Parathyroid adenoma (tissue), 2 donors: ENCODE measurements at regions not wholly inside any gene's neighbourhood (a gene's known extent, or its start where the extent isn't known, plus 50 kb on each side); places are given as distances from the start of the nearest gene placed in this dataset.
"Not testable (repeated sequence)": the region's sequence is repeated elsewhere in the genome, so short reads cannot be mapped to it uniquely, and the experiment has no call there.

Source experiments
- H2AFZ ChIP-seq: fragments of 300-600 bp; sonication (generic); one replicate; pipeline ENCODE4 v1.7.0; 2017; ENCODE audit warnings: antibody characterized with exemption, mild to moderate bottlenecking
- H3K27ac ChIP-seq: fragments of 300-600 bp; sonication (generic); one replicate; pipeline ENCODE4 v1.7.0; 2017
- H3K27me3 ChIP-seq: fragments of 300-600 bp; sonication (generic); one replicate; pipeline ENCODE4 v1.7.0; 2017; ENCODE audit warnings: low read length; ENCODE audit not compliant: control insufficient read depth, insufficient read depth
- H3K36me3 ChIP-seq: fragments of 300-600 bp; sonication (generic); one replicate; pipeline ENCODE4 v1.7.0; 2017; ENCODE audit warnings: low read length; ENCODE audit not compliant: control insufficient read depth, insufficient read depth
- H3K4me1 ChIP-seq: fragments of 300-600 bp; sonication (generic); one replicate; pipeline ENCODE4 v1.7.0; 2017; ENCODE audit warnings: control low read depth
- H3K4me2 ChIP-seq: fragments of 300-600 bp; sonication (generic); one replicate; pipeline ENCODE4 v1.7.0; 2017; ENCODE audit warnings: low read length
- H3K4me3 ChIP-seq: fragments of 300-600 bp; sonication (generic); one replicate; pipeline ENCODE4 v1.7.0; 2017; ENCODE audit warnings: low read depth, low read length
- H3K79me2 ChIP-seq: fragments of 300-600 bp; sonication (generic); one replicate; pipeline ENCODE4 v1.7.0; 2017; ENCODE audit warnings: control low read depth
- H3K9ac ChIP-seq: fragments of 300-600 bp; sonication (generic); one replicate; pipeline ENCODE4 v1.7.0; 2017; ENCODE audit warnings: mild to moderate bottlenecking
- H3K9me3 ChIP-seq: fragments of 300-600 bp; sonication (generic); one replicate; pipeline ENCODE4 v1.7.0; 2017; ENCODE audit warnings: low read length; ENCODE audit not compliant: control insufficient read depth
- CTCF ChIP-seq: fragments of 300-600 bp; sonication (generic); IDR thresholded peaks from one replicate; pipeline ENCODE4 v1.7.0; 2017; ENCODE audit warnings: antibody characterized with exemption, mild to moderate bottlenecking
- donor health status: primary hyperparathyroidism.

DNA sequence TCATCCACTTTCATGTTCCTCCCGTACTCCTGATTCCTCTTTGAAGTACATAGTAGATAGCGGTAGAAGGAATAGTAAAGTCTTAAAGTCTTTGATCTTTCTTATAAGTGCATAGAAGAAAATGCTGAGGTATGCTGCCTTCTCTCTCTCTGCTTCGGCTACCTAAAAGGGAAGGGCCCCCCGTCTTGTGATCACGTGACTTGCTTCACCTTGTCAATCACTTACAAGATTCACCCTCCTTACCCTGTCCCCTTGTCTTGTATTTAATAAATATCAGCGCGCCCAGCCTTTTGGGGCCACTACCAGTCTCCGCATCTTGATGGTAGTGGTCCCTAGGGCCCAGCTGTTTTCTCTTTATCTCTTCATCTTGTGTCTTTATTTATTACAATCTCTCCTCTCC, 932.2 kb upstream of the FANCL start:
- Histone ChIP-seq H3K9me3 (no peaks in the 10 kb centered on the region), H3K4me2 (no peak overlapping the region), H3K36me3 (no peaks in the 10 kb centered on the region), H3K9ac (no peak overlapping the region), H3K4me1 (no peaks in the 10 kb centered on the region), H3K79me2 (no peaks in the 10 kb centered on the region), H3K27ac (no peak overlapping the region), H3K27me3 (no peaks in the 10 kb centered on the region), H2AFZ (no peak overlapping the region), H3K4me3 (no peak overlapping the region)
- no peak for TF ChIP-seq CTCF

DNA sequence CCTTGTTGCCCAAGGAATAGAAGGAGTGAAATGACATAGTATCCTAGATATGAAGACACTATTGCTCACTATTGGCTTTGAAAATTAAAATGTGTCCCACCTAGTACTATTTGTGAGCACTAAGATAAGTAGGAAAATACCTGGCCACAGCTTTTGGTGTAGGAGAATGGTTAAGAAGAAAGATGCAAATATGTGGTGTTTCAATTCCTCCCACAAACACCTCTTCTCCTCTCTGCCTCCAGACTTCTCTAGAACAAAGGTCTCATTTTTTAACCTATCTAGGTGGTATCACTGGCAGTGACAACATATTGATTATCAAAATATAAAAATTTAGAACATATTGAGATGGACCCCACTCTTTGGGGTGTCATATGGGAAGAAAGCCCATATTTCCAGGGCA, 929.9 kb upstream of the FANCL start:
- no peak overlapping the region for H3K9ac ChIP-seq
- H3K79me2 ChIP-seq = no peaks in the 10 kb centered on the region
- no peaks in the 10 kb centered on the region for H3K4me1 ChIP-seq
- no peak overlapping the region for H2AFZ ChIP-seq
- TF ChIP-seq CTCF = no peak
- no peaks in the 10 kb centered on the region for H3K9me3 ChIP-seq
- no peaks in the 10 kb centered on the region for H3K27me3 ChIP-seq
- no peak overlapping the region for H3K27ac ChIP-seq
- H3K4me2 ChIP-seq = no peak overlapping the region
- no peak overlapping the region for H3K4me3 ChIP-seq
- no peaks in the 10 kb centered on the region for H3K36me3 ChIP-seq

DNA sequence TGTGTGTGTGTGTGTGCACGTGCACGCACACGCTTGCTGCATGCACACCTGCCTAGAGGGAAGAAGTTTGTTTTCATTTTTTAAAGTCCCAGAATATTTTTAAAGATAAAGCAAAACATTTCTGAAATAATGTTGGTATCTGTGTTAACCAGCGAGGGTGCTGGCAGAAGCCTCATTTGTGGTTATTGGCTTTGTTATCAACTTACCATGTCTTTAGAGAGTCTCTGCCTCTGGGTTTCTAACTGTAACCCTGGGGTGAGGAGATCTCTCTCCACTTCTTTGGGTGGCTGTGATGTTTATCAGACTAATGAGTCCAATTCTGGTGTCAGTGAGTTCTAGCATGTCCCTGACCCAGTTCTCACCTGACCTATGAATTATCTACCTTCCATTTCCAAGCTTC, 927.6 kb upstream of the FANCL start:
- TF ChIP-seq CTCF = no peak
- Histone ChIP-seq H3K27ac (no peak overlapping the region), H3K4me3 (no peak overlapping the region), H3K9me3 (no peaks in the 10 kb centered on the region), H3K36me3 (no peaks in the 10 kb centered on the region), H3K27me3 (no peaks in the 10 kb centered on the region), H3K9ac (no peak overlapping the region), H3K4me2 (no peak overlapping the region), H2AFZ (no peak overlapping the region), H3K4me1 (no peaks in the 10 kb centered on the region), H3K79me2 (no peaks in the 10 kb centered on the region)

DNA sequence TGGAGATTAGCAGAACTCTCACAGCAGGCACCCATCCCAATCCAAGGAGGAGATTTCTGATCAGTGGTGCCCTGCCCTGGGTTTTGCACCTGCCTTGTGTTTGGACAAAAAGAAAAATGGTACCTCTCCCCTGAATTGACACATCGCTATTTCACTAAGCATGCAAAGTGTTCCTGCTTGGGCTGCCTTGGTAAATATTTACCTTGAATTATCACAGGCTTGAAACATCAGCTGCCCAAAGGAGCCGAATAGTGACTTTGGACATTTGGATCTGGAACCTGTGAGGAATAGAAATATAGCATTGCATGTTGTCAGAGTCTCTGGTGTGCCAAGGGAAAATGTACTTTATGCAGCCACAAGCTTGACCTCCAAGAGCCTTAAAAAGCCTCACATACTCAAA, 926.4 kb upstream of the FANCL start:
- H3K4me2 ChIP-seq = no peak overlapping the region
- no peaks in the 10 kb centered on the region for H3K36me3 ChIP-seq
- no peaks in the 10 kb centered on the region for H3K79me2 ChIP-seq
- no peak for TF ChIP-seq CTCF
- H2AFZ ChIP-seq = no peak overlapping the region
- no peaks in the 10 kb centered on the region for H3K4me1 ChIP-seq
- no peaks in the 10 kb centered on the region for H3K27me3 ChIP-seq
- no peak overlapping the region for H3K4me3 ChIP-seq
- H3K9me3 ChIP-seq = no peaks in the 10 kb centered on the region
- H3K9ac ChIP-seq = no peak overlapping the region
- no peak overlapping the region for H3K27ac ChIP-seq

GRCh38 chr2:59157908-59158307, 916.8 kb upstream of the FANCL start:
- not testable (repeated sequence) for H3K36me3 ChIP-seq, H3K4me1 ChIP-seq, H3K79me2 ChIP-seq, H3K27ac ChIP-seq, H3K4me2 ChIP-seq, H3K4me3 ChIP-seq, H3K27me3 ChIP-seq, H3K9ac ChIP-seq, H3K9me3 ChIP-seq, H2AFZ ChIP-seq
